ENCODE measurements at regions not wholly inside any gene's neighbourhood (a gene's known extent, or its start where the extent isn't known, plus 50 kb on each side); places are given as distances from the start of the nearest gene placed in this dataset.

- no peak for TF ChIP-seq CTCF (conservative IDR thresholded peaks at IDR 0.05)
- TF ChIP-seq EZH2 (IDR thresholded peaks at IDR 0.05; ENCODE audit: low read depth) = no peak
These were observed 546.8 kb downstream of the TNS1 start for GRCh38 chr2:217456016-217456415.

Measured in PC-9 (cell line).